HCT116 (cell line): ENCODE measurements at regions not wholly inside any gene's neighbourhood (a gene's known extent, or its start where the extent isn't known, plus 50 kb on each side); places are given as distances from the start of the nearest gene placed in this dataset.

Experiments
- ATAC-seq: fragments of 200-7000 bp; cut with Tn5 transposase; 2 replicates; pipeline ENCODE4 v1.9.1; 2020; ENCODE audit warnings: mild to moderate bottlenecking, moderate library complexity
- BruUV-seq: library from RNA; stranded (reverse); fragments of 400-500 nt; replicated peaks from 2 replicates; lab custom pipeline; 2021; lab: Mats Ljungman, UMichigan
- CTCF ChIA-PET: fragments of 300-600 bp; sonication (Branson Sonifier 250); formaldehyde crosslinking; loops from one replicate; lab custom pipeline; 2021; ENCODE audit warnings: antibody characterized with exemption; lab: Charles Lee
- POLR2A ChIA-PET: fragments of 300-600, 350-600 bp; sonication (Branson Sonifier 250); formaldehyde crosslinking; loops from one replicate; lab custom pipeline; 2021; ENCODE audit warnings: antibody characterized with exemption; lab: Charles Lee
- RAD21 ChIA-PET, 2 experiments: fragments of 300-600 bp; sonication (Branson Sonifier 250); formaldehyde crosslinking; loops; one replicate each; lab custom pipeline; 2023; ENCODE audit warnings: low total read pairs in 2 of 2; ENCODE audit not compliant: uncharacterized antibody in 2 of 2, unreplicated experiment in 2 of 2, low non-redundant PET in 1 of 2; lab: Charles Lee
- DNase-seq: peaks from one replicate; pipeline ENCODE4 v3.0.0-alpha.2; 2010; ENCODE audit warnings: low read depth, low spot score
- H2AFZ ChIP-seq: fragments of 200-600 bp; shearing (Covaris generic), sonication (generic); 2 replicates; pipeline ENCODE4 v1.6.1; 2017; ENCODE audit warnings: low read depth, mixed run types, mixed read lengths, antibody characterized with exemption, low read length; ENCODE audit not compliant: poor library complexity, severe bottlenecking
- H3K27ac ChIP-seq: 2 replicates; pipeline ENCODE4 v1.5.1; 2012; ENCODE audit warnings: low read depth, low read length
- H3K27me3 ChIP-seq: fragments of 200-600 bp; sonication (generic); 2 replicates; pipeline ENCODE4 v1.6.1; 2016; ENCODE audit warnings: mixed run types, low read length, mixed read lengths; ENCODE audit not compliant: insufficient read depth
- H3K36me3 ChIP-seq, 2 experiments: fragments of 200-500 bp in 1 of 2; fragments of 200-600 bp in 1 of 2; sonication (Bioruptor generic) in 1 of 2; sonication (generic) in 1 of 2; 2 replicates each; pipeline versions ENCODE4 v1.5.1 to v1.6.1; 2014 to 2016; ENCODE audit warnings: low read length in 2 of 2, inconsistent platforms in 1 of 2, mixed read lengths in 1 of 2, mixed run types in 1 of 2; ENCODE audit not compliant: insufficient read depth in 2 of 2, control insufficient read depth in 1 of 2
- H3K4me1 ChIP-seq, 2 experiments: fragments of 200-600 bp in 1 of 2; sonication (generic) in 1 of 2; 2 replicates each; pipeline versions ENCODE4 v1.5.1 to v1.6.1; 2012 to 2017; ENCODE audit warnings: low read length in 2 of 2, inconsistent platforms in 1 of 2, mild to moderate bottlenecking in 1 of 2, mixed read lengths in 1 of 2, mixed run types in 1 of 2, moderate library complexity in 1 of 2; ENCODE audit not compliant: insufficient read depth in 2 of 2, control insufficient read depth in 1 of 2
- H3K4me2 ChIP-seq: fragments of 200-600 bp; sonication (generic); 2 replicates; pipeline ENCODE4 v1.6.1; 2017; ENCODE audit warnings: mixed run types, low read length, mixed read lengths
- H3K4me3 ChIP-seq, 2 experiments: fragments of 200-600 bp in 1 of 2; sonication (generic) in 1 of 2; replicated peaks in 1 of 2; 2 replicates each; pipeline ENCODE4 v1.5.1; 2011 to 2016; ENCODE audit warnings: low read length in 2 of 2, control low read depth in 1 of 2, low read depth in 1 of 2, mild to moderate bottlenecking in 1 of 2, mixed read lengths in 1 of 2, mixed run types in 1 of 2
- H3K79me2 ChIP-seq: fragments of 200-600 bp; sonication (generic); 2 replicates; pipeline ENCODE4 v1.6.1; 2017; ENCODE audit warnings: mild to moderate bottlenecking, mixed run types, low read length, moderate library complexity, mixed read lengths; ENCODE audit not compliant: insufficient read depth
- H3K9ac ChIP-seq: fragments of 200-600 bp; sonication (generic); 2 replicates; pipeline ENCODE4 v1.6.1; 2016; ENCODE audit warnings: low read length, mixed read lengths
- H3K9me2 ChIP-seq: fragments of 200-600 bp; sonication (generic), shearing (Covaris generic); 2 replicates; pipeline ENCODE4 v1.6.1; 2017; ENCODE audit warnings: mixed run types, mild to moderate bottlenecking, moderate library complexity; ENCODE audit not compliant: insufficient read depth
- H3K9me3 ChIP-seq, 2 experiments: fragments of 200-500 bp in 1 of 2; fragments of 200-600 bp in 1 of 2; sonication (Bioruptor generic) in 1 of 2; sonication (generic) in 1 of 2; 2 replicates each; pipeline ENCODE4 v1.6.1; 2014 to 2017; ENCODE audit warnings: low read length in 2 of 2, mixed read lengths in 2 of 2, inconsistent platforms in 1 of 2, low read depth in 1 of 2, mild to moderate bottlenecking in 1 of 2, mixed run types in 1 of 2, moderate library complexity in 1 of 2; ENCODE audit not compliant: control insufficient read depth in 1 of 2, insufficient read depth in 1 of 2
- H4K20me1 ChIP-seq: fragments of 200-600 bp; sonication (generic), shearing (Covaris generic); 2 replicates; pipeline ENCODE4 v1.6.1; 2017; ENCODE audit warnings: mixed run types, mild to moderate bottlenecking, moderate library complexity; ENCODE audit not compliant: insufficient read depth
- ATF3 ChIP-seq: IDR thresholded peaks from 2 replicates; pipeline ENCODE4 v1.6.1; 2012
- CBX3 ChIP-seq: IDR thresholded peaks from 2 replicates; pipeline ENCODE4 v1.6.1; 2012; ENCODE audit warnings: low read depth
- CEBPB ChIP-seq: IDR thresholded peaks from 2 replicates; pipeline ENCODE4 v1.6.1; 2012; ENCODE audit warnings: low read depth
- CTCF ChIP-seq, 3 experiments: fragments of 200-600 bp in 1 of 3; sonication (generic) in 1 of 3; IDR thresholded peaks in 2 of 3; conservative IDR thresholded peaks in 1 of 3; 2 replicates each; pipeline ENCODE4 v1.5.1; 2012 to 2017; ENCODE audit warnings: low read depth in 2 of 3, low read length in 2 of 3, antibody characterized with exemption in 1 of 3, borderline replicate concordance in 1 of 3, control low read depth in 1 of 3, mild to moderate bottlenecking in 1 of 3, mixed read lengths in 1 of 3, mixed run types in 1 of 3, moderate library complexity in 1 of 3; ENCODE audit not compliant: insufficient read depth in 1 of 3
- ELF1 ChIP-seq: IDR thresholded peaks from 2 replicates; pipeline ENCODE4 v1.6.1; 2012; ENCODE audit warnings: low read depth, borderline replicate concordance
- EZH2 ChIP-seq: fragments of 200-600 bp; sonication (generic); IDR thresholded peaks from 2 replicates; pipeline ENCODE4 v1.6.1; 2017; ENCODE audit warnings: antibody characterized with exemption, mixed run types
- FOSL1 ChIP-seq: IDR thresholded peaks from 2 replicates; pipeline ENCODE4 v1.6.1; 2012; ENCODE audit warnings: low read depth
- MAX ChIP-seq: IDR thresholded peaks from 2 replicates; pipeline ENCODE4 v1.6.1; 2012
- POLR2A ChIP-seq: IDR thresholded peaks from 2 replicates; pipeline ENCODE4 v1.7.0; 2011; ENCODE audit warnings: borderline replicate concordance; ENCODE audit not compliant: insufficient read depth, insufficient read length; ENCODE audit errors: extremely low read depth
- POLR2AphosphoS5 ChIP-seq: IDR thresholded peaks from 2 replicates; pipeline ENCODE4 v1.6.1; 2011; ENCODE audit warnings: mild to moderate bottlenecking, low read depth, low read length, moderate library complexity
- SIN3A ChIP-seq: IDR thresholded peaks from 2 replicates; pipeline ENCODE4 v1.6.1; 2012; ENCODE audit warnings: low read depth
- SRF ChIP-seq: IDR thresholded peaks from 2 replicates; pipeline ENCODE4 v1.6.1; 2012; ENCODE audit warnings: low read depth
- TCF7L2 ChIP-seq: IDR thresholded peaks from 2 replicates; pipeline ENCODE4 v1.7.0; 2011; ENCODE audit warnings: borderline replicate concordance, inconsistent platforms; ENCODE audit not compliant: insufficient read depth, insufficient read length; ENCODE audit errors: extremely low read depth
- ZFX ChIP-seq: fragments of 450-650 bp; IDR thresholded peaks from 2 replicates; pipeline ENCODE4 v1.6.1; 2017
- intact Hi-C: fragments of 100-400 bp; cut with micrococcal nuclease; formaldehyde crosslinking; loops from 2 replicates; pipeline ENCODE4 v1.10.0; 2022

GRCh38 chr16:56119133-56119532 lies 72.2 kb upstream of the GNAO1 start:
- no peak overlapping the region for H3K4me3 ChIP-seq
- no peak for TF ChIP-seq ELF1
- TF ChIP-seq CEBPB = no peak
- TF ChIP-seq EZH2 = no peak
- TF ChIP-seq FOSL1 = no peak
- TF ChIP-seq MAX = no peak
- TF ChIP-seq CTCF (IDR thresholded peaks at IDR 0.05 in 2 of 3, conservative IDR thresholded peaks at IDR 0.05 in 1 of 3; ENCODE audit: borderline replicate concordance in 1 of 3, insufficient read depth in 1 of 3, low read depth in 2 of 3, low read length in 2 of 3) = no peak
- TF ChIP-seq POLR2AphosphoS5 = no peak
- no peak for TF ChIP-seq CBX3
- TF ChIP-seq POLR2A = no peak
- no peak for TF ChIP-seq ZFX
- no peak for TF ChIP-seq TCF7L2
- no peak for TF ChIP-seq ATF3
- TF ChIP-seq SRF = no peak
- no peak for TF ChIP-seq SIN3A
- TF ChIP-seq, all 23 proteins: peak for 0
- H4K20me1 ChIP-seq = no peaks in the 10 kb centered on the region
- peaks cover 50% of the 10 kb centered on the region for H3K27me3 ChIP-seq
- H3K4me1 ChIP-seq = no peaks in the 10 kb centered on the region
- no peaks in the 10 kb centered on the region for H3K9me3 ChIP-seq
- CTCF ChIA-PET = no interaction called here
- no peaks in the 10 kb centered on the region for H3K36me3 ChIP-seq
- BruUV-seq = no TSS peak
- no peak overlapping the region for H3K27ac ChIP-seq
- H3K9me2 ChIP-seq = no peaks in the 10 kb centered on the region
- H2AFZ ChIP-seq = no peak overlapping the region
- no peak overlapping the region for H3K9ac ChIP-seq
- POLR2A ChIA-PET = no interaction called here
- H3K79me2 ChIP-seq = no peaks in the 10 kb centered on the region
- no peak overlapping the region for H3K4me2 ChIP-seq
- DNase-seq (no peak), ATAC-seq (no peak)
- RAD21 ChIA-PET = no interaction called here
- intact Hi-C loops = no loop called here
